DOHH2 (cell line): ENCODE measurements at regions not wholly inside any gene's neighbourhood (a gene's known extent, or its start where the extent isn't known, plus 50 kb on each side); places are given as distances from the start of the nearest gene placed in this dataset.

Experiments used
- H3F3A ChIP-seq: fragments of 200-600 bp; sonication (generic), shearing (Covaris generic); 2 replicates; pipeline ENCODE4 v1.6.0; 2016; ENCODE audit warnings: antibody characterized with exemption, mild to moderate bottlenecking; ENCODE audit not compliant: control insufficient read depth, insufficient read depth
- H3K27ac ChIP-seq: fragments of 200-600 bp; sonication (generic); 2 replicates; pipeline ENCODE4 v1.5.1; 2014; ENCODE audit warnings: low read depth, mild to moderate bottlenecking, low read length, moderate library complexity
- H3K27me3 ChIP-seq: fragments of 200-600 bp; sonication (generic); 2 replicates; pipeline ENCODE4 v1.6.1; 2014; ENCODE audit warnings: mild to moderate bottlenecking, low read length, mixed read lengths; ENCODE audit not compliant: control insufficient read depth
- H3K36me3 ChIP-seq: fragments of 200-600 bp; sonication (generic); 2 replicates; pipeline ENCODE4 v1.6.1; 2014; ENCODE audit warnings: mild to moderate bottlenecking, low read length, moderate library complexity, mixed read lengths; ENCODE audit not compliant: control insufficient read depth
- H3K4me1 ChIP-seq: fragments of 200-600 bp; sonication (generic); 2 replicates; pipeline ENCODE4 v1.6.1; 2014; ENCODE audit warnings: mild to moderate bottlenecking, low read length, mixed read lengths; ENCODE audit not compliant: control insufficient read depth
- H3K4me2 ChIP-seq: fragments of 200-600 bp; sonication (generic); 2 replicates; pipeline ENCODE4 v1.6.0; 2014; ENCODE audit warnings: mild to moderate bottlenecking, low read length, moderate library complexity
- H3K4me3 ChIP-seq: fragments of 200-600 bp; sonication (generic); 2 replicates; pipeline ENCODE4 v1.5.1; 2014; ENCODE audit warnings: mild to moderate bottlenecking, low read length, mixed read lengths
- H3K79me2 ChIP-seq: fragments of 200-600 bp; sonication (generic); 2 replicates; pipeline ENCODE4 v1.6.1; 2014; ENCODE audit warnings: mild to moderate bottlenecking, low read length, mixed read lengths; ENCODE audit not compliant: control insufficient read depth
- H3K9me2 ChIP-seq: fragments of 200-600 bp; sonication (generic); replicated peaks from 2 replicates; pipeline ENCODE4 v1.6.1; 2014; ENCODE audit warnings: mild to moderate bottlenecking, low read length, mixed read lengths; ENCODE audit not compliant: control insufficient read depth
- H3K9me3 ChIP-seq: fragments of 200-600 bp; sonication (generic); 2 replicates; pipeline ENCODE4 v1.6.1; 2014; ENCODE audit warnings: antibody characterized with exemption, low read length, mixed read lengths; ENCODE audit not compliant: control insufficient read depth, insufficient read depth
- H4K20me1 ChIP-seq: fragments of 200-600 bp; sonication (generic); 2 replicates; pipeline ENCODE4 v1.6.0; 2014; ENCODE audit warnings: low read depth, mild to moderate bottlenecking, antibody characterized with exemption, low read length, moderate library complexity; ENCODE audit not compliant: control insufficient read depth, insufficient read depth
- CTCF ChIP-seq: fragments of 200-600 bp; sonication (generic); IDR thresholded peaks from one replicate; pipeline ENCODE4 v1.5.1; 2014; ENCODE audit warnings: antibody characterized with exemption, mild to moderate bottlenecking, low read depth, low read length; ENCODE audit not compliant: poor library complexity, severe bottlenecking
- EZH2phosphoT487 ChIP-seq: fragments of 200-600 bp; sonication (generic); IDR thresholded peaks from 2 replicates; pipeline ENCODE4 v1.6.1; 2017; ENCODE audit warnings: borderline replicate concordance, mild to moderate bottlenecking, antibody characterized with exemption, low read length, moderate library complexity, mixed read lengths

GRCh38 chrX:129041319-129041718, 482.0 kb downstream of the SMARCA1 start:
- Histone ChIP-seq H4K20me1 (no peaks in the 10 kb centered on the region), H3K79me2 (no peaks in the 10 kb centered on the region), H3K9me2 (no peaks in the 10 kb centered on the region), H3K27me3 (no peaks in the 10 kb centered on the region), H3K4me1 (no peaks in the 10 kb centered on the region), H3F3A (no peaks in the 10 kb centered on the region), H3K4me3 (no peak overlapping the region), H3K36me3 (no peaks in the 10 kb centered on the region), H3K4me2 (no peak overlapping the region), H3K9me3 (no peaks in the 10 kb centered on the region), H3K27ac (no peak overlapping the region)
- TF ChIP-seq EZH2phosphoT487: no peak
- TF ChIP-seq CTCF: no peak

GRCh38 chrX:129040124-129040523, 483.2 kb downstream of the SMARCA1 start:
- Histone ChIP-seq H4K20me1 (no peaks in the 10 kb centered on the region), H3K4me2 (no peak overlapping the region), H3K9me2 (no peaks in the 10 kb centered on the region), H3K4me3 (no peak overlapping the region), H3K36me3 (no peaks in the 10 kb centered on the region), H3K27me3 (no peaks in the 10 kb centered on the region), H3K4me1 (no peaks in the 10 kb centered on the region), H3K9me3 (no peaks in the 10 kb centered on the region), H3K27ac (no peak overlapping the region), H3F3A (no peaks in the 10 kb centered on the region), H3K79me2 (no peaks in the 10 kb centered on the region)
- no peak for TF ChIP-seq EZH2phosphoT487
- no peak for TF ChIP-seq CTCF

GRCh38 chrX:129039176-129039575, 484.1 kb downstream of the SMARCA1 start:
- Histone ChIP-seq H4K20me1 (no peaks in the 10 kb centered on the region), H3K4me3 (no peak overlapping the region), H3K9me3 (no peaks in the 10 kb centered on the region), H3K9me2 (no peaks in the 10 kb centered on the region), H3K27ac (no peak overlapping the region), H3F3A (no peaks in the 10 kb centered on the region), H3K4me2 (no peak overlapping the region), H3K27me3 (no peaks in the 10 kb centered on the region), H3K36me3 (no peaks in the 10 kb centered on the region), H3K4me1 (no peaks in the 10 kb centered on the region), H3K79me2 (no peaks in the 10 kb centered on the region)
- no peak for TF ChIP-seq CTCF
- TF ChIP-seq EZH2phosphoT487: no peak

- Histone ChIP-seq H3K79me2 (no peaks in the 10 kb centered on the region), H3K9me2 (no peaks in the 10 kb centered on the region), H3K36me3 (no peaks in the 10 kb centered on the region), H3F3A (no peaks in the 10 kb centered on the region), H3K27ac (no peak overlapping the region), H3K9me3 (no peaks in the 10 kb centered on the region), H3K4me1 (no peaks in the 10 kb centered on the region), H3K27me3 (no peaks in the 10 kb centered on the region), H3K4me3 (no peak overlapping the region), H4K20me1 (no peaks in the 10 kb centered on the region), H3K4me2 (no peak overlapping the region)
- TF ChIP-seq EZH2phosphoT487 (no peak), CTCF (no peak)
Observed at GRCh38 chrX:129037389-129037788, 485.9 kb downstream of the SMARCA1 start.
